Adrenal gland (tissue), 9 donors: ENCODE measurements at regions not wholly inside any gene's neighbourhood (a gene's known extent, or its start where the extent isn't known, plus 50 kb on each side); places are given as distances from the start of the nearest gene placed in this dataset.

ENCODE experiments used
- DNase-seq, 7 donors: peaks; one replicate each; pipeline ENCODE4 v3.0.0-alpha.2; 2019 to 2020
- H3K27ac ChIP-seq, 5 donors: fragments of 200-600 bp; sonication (generic) in 4 of 5; 1 replicate in 3 of 5; 2 replicates in 2 of 5; pipeline versions ENCODE4 v1.5.1 to v1.8.0; 2016 to 2020; ENCODE audit warnings: mild to moderate bottlenecking in 1 of 5
- H3K27me3 ChIP-seq: fragments of 200-600 bp; 2 replicates; pipeline ENCODE4 v1.8.0; 2021
- H3K36me3 ChIP-seq, 2 donors: fragments of 200-600 bp; replicated peaks in 1 of 2; 1 replicate in 1 of 2; 2 replicates in 1 of 2; pipeline versions ENCODE4 v1.5.1 to v1.8.0; 2018 to 2022
- H3K4me1 ChIP-seq, 2 donors: fragments of 200-600 bp; replicated peaks in 1 of 2; 1 replicate in 1 of 2; 2 replicates in 1 of 2; pipeline versions ENCODE4 v1.5.1 to v1.8.0; 2018 to 2021
- H3K4me3 ChIP-seq, 4 donors: fragments of 200-600 bp; sonication (generic) in 3 of 4; one replicate each; pipeline ENCODE4 v1.5.1; 2016 to 2018
- H3K9me3 ChIP-seq, 3 donors: fragments of 200-600 bp; sonication (generic) in 1 of 3; replicated peaks in 1 of 3; 1 replicate in 2 of 3; 2 replicates in 1 of 3; pipeline versions ENCODE4 v1.5.1 to v1.8.0; 2016 to 2021
- POLR2A ChIP-seq, 2 donors: fragments of 450-650 bp; IDR thresholded peaks; one replicate each; pipeline ENCODE4 v1.6.1; 2017; ENCODE audit warnings: antibody characterized with exemption in 2 of 2, mild to moderate bottlenecking in 2 of 2, moderate library complexity in 1 of 2
- WGBS, 4 donors: extraction: QIAGEN DNeasy Blood & Tissue Kit in 2 of 4; methylation state at CpG; one replicate each; pipeline versions ENCODE4 v1.1.5 to v1.1.7; 2013 to 2017; 5-methylcytosine and 5-hydroxymethylcytosine counted together
- intact Hi-C, 2 donors: fragments of 100-400 bp; cut with DNase I; formaldehyde crosslinking; loops; one replicate each; pipeline versions ENCODE4 v1.14.1 to v1.15.0; 2022 to 2023
- TF ChIP-seq, protein P1 (sequence below), 6 experiments: fragments of 450-650 bp in 4 of 6; fragments of 200-600 bp in 2 of 6; sonication (generic) in 1 of 6; IDR thresholded peaks; 1 replicate in 5 of 6; 2 replicates in 1 of 6; pipeline versions ENCODE4 v1.5.1 to v1.8.0; 2016 to 2021; ENCODE audit warnings: antibody characterized with exemption in 6 of 6, mild to moderate bottlenecking in 2 of 6, moderate library complexity in 1 of 6
- donor health status: healthy with polysubstance abuse.
- donor health status: Bipolar disorder and iron deficiency.
- donor health status: DM: yes; HTN: yes; CAD: no.
- donor health status: DM: no; HTN: no; CAD: no.
- donor health status: DM: no; HTN: no; CAD: no.

- DNase-seq = no peak
- intact Hi-C loops = no loop called here
- no peaks in the 10 kb centered on the region for H3K9me3 ChIP-seq
- H3K27me3 ChIP-seq = no peaks in the 10 kb centered on the region
- no peak overlapping the region for H3K4me3 ChIP-seq
- no peaks in the 10 kb centered on the region for H3K36me3 ChIP-seq
- H3K4me1 ChIP-seq = no peaks in the 10 kb centered on the region
- TF ChIP-seq, protein P1, sequence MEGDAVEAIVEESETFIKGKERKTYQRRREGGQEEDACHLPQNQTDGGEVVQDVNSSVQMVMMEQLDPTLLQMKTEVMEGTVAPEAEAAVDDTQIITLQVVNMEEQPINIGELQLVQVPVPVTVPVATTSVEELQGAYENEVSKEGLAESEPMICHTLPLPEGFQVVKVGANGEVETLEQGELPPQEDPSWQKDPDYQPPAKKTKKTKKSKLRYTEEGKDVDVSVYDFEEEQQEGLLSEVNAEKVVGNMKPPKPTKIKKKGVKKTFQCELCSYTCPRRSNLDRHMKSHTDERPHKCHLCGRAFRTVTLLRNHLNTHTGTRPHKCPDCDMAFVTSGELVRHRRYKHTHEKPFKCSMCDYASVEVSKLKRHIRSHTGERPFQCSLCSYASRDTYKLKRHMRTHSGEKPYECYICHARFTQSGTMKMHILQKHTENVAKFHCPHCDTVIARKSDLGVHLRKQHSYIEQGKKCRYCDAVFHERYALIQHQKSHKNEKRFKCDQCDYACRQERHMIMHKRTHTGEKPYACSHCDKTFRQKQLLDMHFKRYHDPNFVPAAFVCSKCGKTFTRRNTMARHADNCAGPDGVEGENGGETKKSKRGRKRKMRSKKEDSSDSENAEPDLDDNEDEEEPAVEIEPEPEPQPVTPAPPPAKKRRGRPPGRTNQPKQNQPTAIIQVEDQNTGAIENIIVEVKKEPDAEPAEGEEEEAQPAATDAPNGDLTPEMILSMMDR (IDR thresholded peaks at IDR 0.05) = no peak
- no peak for TF ChIP-seq POLR2A (IDR thresholded peaks at IDR 0.05)
- no peak overlapping the region for H3K27ac ChIP-seq
Observed at GRCh38 chr5:29414681-29415080, 1778.8 kb upstream of the CDH6 start.

DNA sequence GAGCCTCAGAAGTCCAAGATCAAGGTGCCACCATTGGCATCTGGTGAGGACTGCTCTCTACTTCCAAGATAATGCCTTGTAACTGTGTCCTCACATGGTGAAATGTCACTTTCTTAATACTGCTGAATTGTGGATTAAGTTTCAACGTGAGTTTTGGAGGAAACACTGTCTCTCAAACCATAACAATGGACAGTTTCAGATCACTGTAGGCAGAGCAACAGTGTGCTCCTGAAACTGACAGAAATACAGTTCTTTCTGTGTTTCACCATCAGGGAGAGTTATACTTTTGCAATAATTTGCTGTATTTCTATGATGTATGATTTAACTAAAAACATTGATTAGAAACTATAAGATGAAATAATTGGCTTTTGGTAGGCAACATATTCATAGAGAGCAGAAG lies 1780.5 kb upstream of the CDH6 start:
- no peak for TF ChIP-seq POLR2A (IDR thresholded peaks at IDR 0.05)
- TF ChIP-seq, protein P1 (IDR thresholded peaks at IDR 0.05) = no peak
- H3K27me3 ChIP-seq = no peaks in the 10 kb centered on the region
- H3K9me3 ChIP-seq = no peaks in the 10 kb centered on the region
- 24 to 41% (median 31%) methylated on average over 1 of the region's 1 CpG for WGBS, 4 donors
- H3K27ac ChIP-seq = no peak overlapping the region
- no peaks in the 10 kb centered on the region for H3K36me3 ChIP-seq
- no peak overlapping the region for H3K4me3 ChIP-seq
- no peak for DNase-seq
- intact Hi-C loops = no loop called here
- no peaks in the 10 kb centered on the region for H3K4me1 ChIP-seq

GRCh38 chr5:29402270-29402669 lies 1791.2 kb upstream of the CDH6 start:
- Histone ChIP-seq H3K36me3 (no peaks in the 10 kb centered on the region), H3K27ac (no peak overlapping the region), H3K4me1 (no peaks in the 10 kb centered on the region), H3K27me3 (no peaks in the 10 kb centered on the region), H3K9me3 (peaks cover 0 to 13% (median 5%) of the 10 kb centered on the region in 3 donors), H3K4me3 (no peak overlapping the region)
- TF ChIP-seq, protein P1 (IDR thresholded peaks at IDR 0.05) = no peak
- no peak for TF ChIP-seq POLR2A (IDR thresholded peaks at IDR 0.05)
- DNase-seq = no peak
- intact Hi-C loops = no loop called here

GRCh38 chr5:29389993-29390392 lies 1803.5 kb upstream of the CDH6 start:
- WGBS, 4 donors = 75 to 86% (median 81%) methylated on average over 7 of the region's 7 CpGs
- intact Hi-C loops = no loop called here

More at GRCh38 chr5:29389993-29390392, 1803.5 kb upstream of the CDH6 start:
- Histone ChIP-seq H3K27me3 (no peaks in the 10 kb centered on the region), H3K27ac (no peak overlapping the region), H3K9me3 (no peaks in the 10 kb centered on the region), H3K4me1 (no peaks in the 10 kb centered on the region), H3K36me3 (no peaks in the 10 kb centered on the region), H3K4me3 (no peak overlapping the region)
- no peak for DNase-seq
- no peak for TF ChIP-seq POLR2A (IDR thresholded peaks at IDR 0.05)
- TF ChIP-seq, protein P1 (IDR thresholded peaks at IDR 0.05) = no peak
